OCI-LY3 (cell line): ENCODE measurements at regions not wholly inside any gene's neighbourhood (a gene's known extent, or its start where the extent isn't known, plus 50 kb on each side); places are given as distances from the start of the nearest gene placed in this dataset.

ENCODE experiments used
- H2AFZ ChIP-seq: fragments of 200-600, 300-600 bp; shearing (Covaris generic); 2 replicates; pipeline ENCODE4 v1.6.0; 2014; ENCODE audit warnings: antibody characterized with exemption, low read depth, low read length
- H3K27ac ChIP-seq: fragments of 200-600, 300-600 bp; sonication (generic); 2 replicates; pipeline ENCODE4 v1.5.1; 2014; ENCODE audit warnings: mild to moderate bottlenecking, low read length, moderate library complexity, mixed read lengths
- H3K27me3 ChIP-seq: fragments of 200-600, 300-600 bp; sonication (generic); 2 replicates; pipeline ENCODE4 v1.6.1; 2014; ENCODE audit warnings: low read depth, low read length, mixed read lengths
- H3K36me3 ChIP-seq: fragments of 200-600, 300-600 bp; sonication (generic); replicated peaks from 2 replicates; pipeline ENCODE3; 2014; ENCODE audit warnings: low read depth, low read length, mixed read lengths
- H3K4me1 ChIP-seq: fragments of 300-600, 200-600 bp; sonication (generic); 2 replicates; pipeline ENCODE4 v1.6.1; 2014; ENCODE audit warnings: low read length, mixed read lengths
- H3K4me2 ChIP-seq: fragments of 200-600, 300-600 bp; sonication (generic); 2 replicates; pipeline ENCODE4 v1.6.1; 2014; ENCODE audit warnings: low read length, mixed read lengths
- H3K4me3 ChIP-seq: fragments of 300-600, 200-600 bp; sonication (generic); 2 replicates; pipeline ENCODE4 v1.5.1; 2014; ENCODE audit warnings: antibody characterized with exemption, mild to moderate bottlenecking, low read length, moderate library complexity
- H3K79me2 ChIP-seq: fragments of 300-600, 200-600 bp; shearing (Covaris generic); 2 replicates; pipeline ENCODE4 v1.6.1; 2014; ENCODE audit warnings: mild to moderate bottlenecking, low read length, mixed read lengths
- H3K9ac ChIP-seq: fragments of 300-600, 200-600 bp; shearing (Covaris generic); 2 replicates; pipeline ENCODE4 v1.6.0; 2014; ENCODE audit warnings: mild to moderate bottlenecking, low read length, moderate library complexity
- H3K9me3 ChIP-seq: fragments of 200-600, 300-600 bp; shearing (Covaris generic); 2 replicates; pipeline ENCODE4 v1.6.1; 2014; ENCODE audit warnings: low read length, mixed read lengths; ENCODE audit not compliant: insufficient read depth
- H4K20me1 ChIP-seq: fragments of 200-600, 300-600 bp; sonication (generic); 2 replicates; pipeline ENCODE4 v1.6.1; 2016; ENCODE audit warnings: low read length, mixed read lengths; ENCODE audit not compliant: insufficient read depth
- EZH2phosphoT487 ChIP-seq: fragments of 200-600 bp; shearing (Covaris generic); IDR thresholded peaks from 2 replicates; pipeline ENCODE4 v1.6.1; 2018; ENCODE audit warnings: antibody characterized with exemption, mixed run types, low read depth
- TF ChIP-seq, protein P1 (sequence below): fragments of 200-600, 300-600 bp; sonication (generic); IDR thresholded peaks from 2 replicates; pipeline ENCODE4 v1.5.1; 2014; ENCODE audit warnings: antibody characterized with exemption, low read length, low read depth

DNA sequence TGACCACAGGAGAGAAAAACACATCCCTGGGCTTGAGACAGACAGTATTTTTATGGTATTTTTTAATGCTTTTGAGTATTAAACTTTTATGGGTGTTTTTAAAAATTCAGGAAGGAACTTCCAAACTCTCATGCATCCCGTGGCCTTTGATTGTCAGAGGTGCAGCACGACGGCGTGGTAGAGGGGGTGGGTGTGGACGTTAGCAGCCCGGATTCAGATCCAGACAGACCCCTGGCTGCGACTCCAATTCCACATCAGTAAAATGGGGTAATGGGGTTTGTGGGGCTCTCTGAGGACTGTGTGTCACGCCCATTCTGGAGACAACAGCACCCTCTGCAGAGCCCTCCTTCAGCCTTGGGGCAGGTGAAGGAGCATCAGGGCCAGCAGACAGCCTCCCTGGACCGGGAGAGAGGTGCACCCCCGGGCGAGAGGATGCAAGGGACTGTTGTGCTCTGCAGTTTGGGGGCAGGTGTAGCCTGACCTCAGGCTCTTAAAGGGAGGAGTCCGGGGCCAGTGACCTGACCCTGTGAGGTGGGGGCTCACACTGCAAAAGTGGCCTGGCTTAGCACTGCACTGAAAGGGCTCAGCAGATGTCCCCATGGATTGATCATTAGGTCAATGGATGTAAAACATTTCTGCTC lies 1024.3 kb downstream of the TBC1D22A start:
- TF ChIP-seq EZH2phosphoT487 = no peak
- TF ChIP-seq, protein P1, sequence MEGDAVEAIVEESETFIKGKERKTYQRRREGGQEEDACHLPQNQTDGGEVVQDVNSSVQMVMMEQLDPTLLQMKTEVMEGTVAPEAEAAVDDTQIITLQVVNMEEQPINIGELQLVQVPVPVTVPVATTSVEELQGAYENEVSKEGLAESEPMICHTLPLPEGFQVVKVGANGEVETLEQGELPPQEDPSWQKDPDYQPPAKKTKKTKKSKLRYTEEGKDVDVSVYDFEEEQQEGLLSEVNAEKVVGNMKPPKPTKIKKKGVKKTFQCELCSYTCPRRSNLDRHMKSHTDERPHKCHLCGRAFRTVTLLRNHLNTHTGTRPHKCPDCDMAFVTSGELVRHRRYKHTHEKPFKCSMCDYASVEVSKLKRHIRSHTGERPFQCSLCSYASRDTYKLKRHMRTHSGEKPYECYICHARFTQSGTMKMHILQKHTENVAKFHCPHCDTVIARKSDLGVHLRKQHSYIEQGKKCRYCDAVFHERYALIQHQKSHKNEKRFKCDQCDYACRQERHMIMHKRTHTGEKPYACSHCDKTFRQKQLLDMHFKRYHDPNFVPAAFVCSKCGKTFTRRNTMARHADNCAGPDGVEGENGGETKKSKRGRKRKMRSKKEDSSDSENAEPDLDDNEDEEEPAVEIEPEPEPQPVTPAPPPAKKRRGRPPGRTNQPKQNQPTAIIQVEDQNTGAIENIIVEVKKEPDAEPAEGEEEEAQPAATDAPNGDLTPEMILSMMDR = no peak
- Histone ChIP-seq H3K27me3 (no peaks in the 10 kb centered on the region), H3K9me3 (no peaks in the 10 kb centered on the region), H3K4me1 (no peaks in the 10 kb centered on the region), H2AFZ (no peak overlapping the region), H3K79me2 (no peaks in the 10 kb centered on the region), H3K4me2 (no peak overlapping the region), H3K9ac (no peak overlapping the region), H4K20me1 (no peaks in the 10 kb centered on the region), H3K36me3 (no peaks in the 10 kb centered on the region), H3K27ac (no peak overlapping the region), H3K4me3 (no peak overlapping the region)

DNA sequence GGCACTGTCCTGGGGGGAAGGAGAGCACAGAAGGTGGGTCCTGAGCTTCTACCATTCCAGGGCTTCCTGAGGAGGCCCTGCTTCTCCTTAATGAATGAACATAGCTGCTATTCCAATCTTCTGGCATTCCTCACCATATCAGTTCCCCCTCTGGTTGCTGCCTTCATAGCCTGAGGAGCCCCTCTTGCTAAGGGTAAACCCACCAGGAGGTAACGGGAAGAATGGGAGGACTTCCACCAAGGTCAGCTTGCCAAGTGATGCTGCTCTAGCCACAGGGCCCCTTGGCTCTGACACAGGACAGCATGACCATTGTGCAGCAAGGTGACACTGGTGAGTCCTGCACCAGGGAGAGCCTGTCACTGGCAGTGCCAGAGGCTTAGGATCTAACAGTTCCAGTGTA lies 1022.5 kb downstream of the TBC1D22A start:
- Histone ChIP-seq H3K9me3 (no peaks in the 10 kb centered on the region), H3K9ac (no peak overlapping the region)

DNA sequence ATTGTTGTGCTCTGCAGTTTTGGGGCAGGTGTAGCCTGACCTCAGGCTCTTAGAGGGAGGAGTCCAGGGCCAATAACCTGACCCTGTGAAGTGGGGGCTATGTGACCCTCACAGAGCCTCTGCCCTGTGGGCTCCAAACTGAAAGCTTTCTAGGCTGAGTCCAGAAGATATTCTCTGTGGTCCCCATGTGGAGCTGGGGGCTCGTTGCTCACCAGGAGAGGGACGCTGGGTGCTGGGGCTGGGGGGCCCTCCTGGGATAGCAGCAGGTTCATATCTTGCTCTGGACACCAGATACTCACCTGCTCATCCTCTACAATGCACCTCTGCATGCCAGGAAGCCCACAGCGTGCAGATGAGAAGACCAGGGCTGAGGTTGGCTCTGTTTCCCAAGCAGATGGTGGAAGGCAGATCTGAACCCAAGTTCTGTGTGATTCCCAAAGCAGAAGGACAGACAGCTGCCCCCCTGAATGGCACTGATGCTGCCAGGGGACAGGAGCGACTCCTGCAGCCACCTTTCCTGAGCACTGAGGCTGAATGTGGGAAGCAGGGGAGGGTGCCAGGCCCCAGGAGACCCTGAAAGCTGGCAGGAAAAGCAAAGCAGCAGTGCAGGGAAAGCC lies 1022.0 kb downstream of the TBC1D22A start:
- H3K27ac ChIP-seq = no peak overlapping the region
- H2AFZ ChIP-seq = no peak overlapping the region
- H3K79me2 ChIP-seq = no peaks in the 10 kb centered on the region
- TF ChIP-seq EZH2phosphoT487 = no peak
- TF ChIP-seq, protein P1 = no peak
- no peaks in the 10 kb centered on the region for H3K36me3 ChIP-seq
- H3K4me2 ChIP-seq = no peak overlapping the region
- no peak overlapping the region for H3K9ac ChIP-seq
- H3K9me3 ChIP-seq = no peaks in the 10 kb centered on the region
- H4K20me1 ChIP-seq = no peaks in the 10 kb centered on the region
- no peak overlapping the region for H3K4me3 ChIP-seq
- no peaks in the 10 kb centered on the region for H3K4me1 ChIP-seq
- no peaks in the 10 kb centered on the region for H3K27me3 ChIP-seq

More for the DNA sequence above, 1022.5 kb downstream of the TBC1D22A start:
- Histone ChIP-seq H3K4me1 (no peaks in the 10 kb centered on the region), H3K36me3 (no peaks in the 10 kb centered on the region), H4K20me1 (no peaks in the 10 kb centered on the region), H2AFZ (no peak overlapping the region), H3K27me3 (no peaks in the 10 kb centered on the region), H3K4me2 (no peak overlapping the region), H3K79me2 (no peaks in the 10 kb centered on the region), H3K4me3 (no peak overlapping the region), H3K27ac (no peak overlapping the region)
- no peak for TF ChIP-seq EZH2phosphoT487
- TF ChIP-seq, protein P1 = no peak

DNA sequence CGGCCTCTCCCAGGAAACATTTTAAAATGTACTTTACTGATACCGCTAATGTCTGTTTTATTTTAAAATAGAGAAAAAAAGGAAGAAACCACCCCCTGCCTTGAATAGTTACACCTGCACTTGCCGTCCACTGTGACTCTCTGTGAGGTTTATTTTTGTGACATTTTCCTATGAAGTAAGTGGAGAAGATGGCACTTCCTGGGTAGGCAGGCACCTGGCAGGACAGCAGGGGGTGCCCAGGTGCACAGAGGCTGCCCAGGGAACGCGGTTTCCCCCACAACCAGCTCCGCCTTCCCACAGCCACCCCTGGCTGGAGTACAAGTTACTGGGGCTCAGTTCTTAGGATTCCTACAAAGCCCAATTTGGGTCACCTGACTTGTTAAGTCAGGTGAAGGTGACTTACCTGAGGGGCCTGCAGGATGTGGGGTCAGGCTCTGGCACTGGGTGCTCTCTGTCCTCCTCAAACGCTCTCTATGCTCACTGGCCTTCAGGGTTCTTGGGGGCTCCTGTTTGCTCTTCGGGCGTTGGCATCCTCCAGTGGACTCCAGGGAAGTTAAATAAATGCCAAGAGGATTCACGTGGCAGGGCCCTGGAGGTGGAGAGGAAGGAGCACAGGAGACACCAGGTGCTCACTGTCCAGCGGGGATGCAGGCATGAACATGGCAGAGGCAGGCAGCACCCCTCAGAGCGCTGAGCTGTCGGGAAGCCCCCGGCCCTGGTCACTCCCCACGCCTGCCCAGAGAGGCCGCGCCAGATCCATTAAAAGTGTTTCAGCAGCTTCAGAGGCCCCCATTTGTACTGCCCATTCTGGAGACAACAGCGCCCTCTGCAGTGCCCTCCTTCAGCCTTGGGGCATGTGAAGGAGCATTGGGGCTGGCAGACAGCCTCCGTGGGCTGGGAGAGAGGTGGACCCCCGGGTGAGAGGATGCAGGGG lies 1021.2 kb downstream of the TBC1D22A start:
- H2AFZ ChIP-seq = no peak overlapping the region
- no peaks in the 10 kb centered on the region for H3K4me1 ChIP-seq
- no peaks in the 10 kb centered on the region for H3K36me3 ChIP-seq
- H3K27ac ChIP-seq = no peak overlapping the region
- H3K9me3 ChIP-seq = no peaks in the 10 kb centered on the region
- no peaks in the 10 kb centered on the region for H4K20me1 ChIP-seq
- no peaks in the 10 kb centered on the region for H3K79me2 ChIP-seq
- TF ChIP-seq, protein P1 = no peak
- TF ChIP-seq EZH2phosphoT487 = no peak
- H3K9ac ChIP-seq = no peak overlapping the region
- H3K27me3 ChIP-seq = no peaks in the 10 kb centered on the region
- H3K4me3 ChIP-seq = no peak overlapping the region
- H3K4me2 ChIP-seq = no peak overlapping the region
